ENCODE measurements at regions not wholly inside any gene's neighbourhood (a gene's known extent, or its start where the extent isn't known, plus 50 kb on each side); places are given as distances from the start of the nearest gene placed in this dataset.

- no peak overlapping the region for H3K4me3 ChIP-seq
- no peaks in the 10 kb centered on the region for H3K36me3 ChIP-seq
- no peaks in the 10 kb centered on the region for H3K9me3 ChIP-seq
- H3K4me1 ChIP-seq: no peaks in the 10 kb centered on the region
- intact Hi-C loops (cut with DNase I; ENCODE audit: low total_unique reads): no loop called here
- H3K27me3 ChIP-seq: no peaks in the 10 kb centered on the region
- H3K27ac ChIP-seq: no peak overlapping the region
- no peak for DNase-seq
- TF ChIP-seq CTCF (IDR thresholded peaks at IDR 0.05) (no peak), POLR2A (IDR thresholded peaks at IDR 0.05) (no peak)
Measured at GRCh38 chr12:30427555-30427954, 268.1 kb downstream of the IPO8 start.

- Histone ChIP-seq H3K36me3 (no peaks in the 10 kb centered on the region), H3K4me3 (no peak overlapping the region), H3K9me3 (no peaks in the 10 kb centered on the region), H3K27ac (no peak overlapping the region), H3K27me3 (no peaks in the 10 kb centered on the region), H3K4me1 (no peaks in the 10 kb centered on the region)
- DNase-seq: no peak
- TF ChIP-seq CTCF (IDR thresholded peaks at IDR 0.05) (no peak), POLR2A (IDR thresholded peaks at IDR 0.05) (no peak)
- intact Hi-C loops (cut with DNase I; ENCODE audit: low total_unique reads): no loop called here
Measured at GRCh38 chr12:30425445-30425844, 270.2 kb downstream of the IPO8 start.

GRCh38 chr12:30423330-30423729 is 272.3 kb downstream of the IPO8 start:
- no peak for DNase-seq
- no peaks in the 10 kb centered on the region for H3K36me3 ChIP-seq
- H3K27ac ChIP-seq: no peak overlapping the region
- H3K9me3 ChIP-seq: no peaks in the 10 kb centered on the region
- intact Hi-C loops (cut with DNase I; ENCODE audit: low total_unique reads): no loop called here
- no peak overlapping the region for H3K4me3 ChIP-seq
- no peaks in the 10 kb centered on the region for H3K27me3 ChIP-seq
- TF ChIP-seq CTCF (IDR thresholded peaks at IDR 0.05) (no peak), POLR2A (IDR thresholded peaks at IDR 0.05) (no peak)
- H3K4me1 ChIP-seq: no peaks in the 10 kb centered on the region

- no peaks in the 10 kb centered on the region for H3K27me3 ChIP-seq
- no peaks in the 10 kb centered on the region for H3K9me3 ChIP-seq
- DNase-seq: no peak
- H3K27ac ChIP-seq: no peak overlapping the region
- H3K4me1 ChIP-seq: no peaks in the 10 kb centered on the region
- TF ChIP-seq CTCF (IDR thresholded peaks at IDR 0.05): no peak
- no peak for TF ChIP-seq POLR2A (IDR thresholded peaks at IDR 0.05)
- no peaks in the 10 kb centered on the region for H3K36me3 ChIP-seq
- intact Hi-C loops (cut with DNase I; ENCODE audit: low total_unique reads): no loop called here
- no peak overlapping the region for H3K4me3 ChIP-seq
Measured at GRCh38 chr12:30422844-30423243, 272.8 kb downstream of the IPO8 start.

GRCh38 chr12:30420561-30420960 is 275.1 kb downstream of the IPO8 start:
- DNase-seq: no peak
- no peaks in the 10 kb centered on the region for H3K36me3 ChIP-seq
- H3K9me3 ChIP-seq: no peaks in the 10 kb centered on the region
- intact Hi-C loops (cut with DNase I; ENCODE audit: low total_unique reads): no loop called here
- no peaks in the 10 kb centered on the region for H3K27me3 ChIP-seq
- H3K4me1 ChIP-seq: no peaks in the 10 kb centered on the region
- no peak overlapping the region for H3K27ac ChIP-seq
- no peak overlapping the region for H3K4me3 ChIP-seq
- TF ChIP-seq POLR2A (IDR thresholded peaks at IDR 0.05) (no peak), CTCF (IDR thresholded peaks at IDR 0.05) (no peak)
